HPDE6-E6E7 (cell line): ENCODE measurements at regions not wholly inside any gene's neighbourhood (a gene's known extent, or its start where the extent isn't known, plus 50 kb on each side); places are given as distances from the start of the nearest gene placed in this dataset.
"Not testable (repeated sequence)": the region's sequence is repeated elsewhere in the genome, so short reads cannot be mapped to it uniquely, and the experiment has no call there.

Source experiments
- DNase-seq: peaks from one replicate; pipeline ENCODE4 v3.0.0; 2011; ENCODE audit warnings: missing footprints; ENCODE audit errors: extremely low spot score

DNA sequence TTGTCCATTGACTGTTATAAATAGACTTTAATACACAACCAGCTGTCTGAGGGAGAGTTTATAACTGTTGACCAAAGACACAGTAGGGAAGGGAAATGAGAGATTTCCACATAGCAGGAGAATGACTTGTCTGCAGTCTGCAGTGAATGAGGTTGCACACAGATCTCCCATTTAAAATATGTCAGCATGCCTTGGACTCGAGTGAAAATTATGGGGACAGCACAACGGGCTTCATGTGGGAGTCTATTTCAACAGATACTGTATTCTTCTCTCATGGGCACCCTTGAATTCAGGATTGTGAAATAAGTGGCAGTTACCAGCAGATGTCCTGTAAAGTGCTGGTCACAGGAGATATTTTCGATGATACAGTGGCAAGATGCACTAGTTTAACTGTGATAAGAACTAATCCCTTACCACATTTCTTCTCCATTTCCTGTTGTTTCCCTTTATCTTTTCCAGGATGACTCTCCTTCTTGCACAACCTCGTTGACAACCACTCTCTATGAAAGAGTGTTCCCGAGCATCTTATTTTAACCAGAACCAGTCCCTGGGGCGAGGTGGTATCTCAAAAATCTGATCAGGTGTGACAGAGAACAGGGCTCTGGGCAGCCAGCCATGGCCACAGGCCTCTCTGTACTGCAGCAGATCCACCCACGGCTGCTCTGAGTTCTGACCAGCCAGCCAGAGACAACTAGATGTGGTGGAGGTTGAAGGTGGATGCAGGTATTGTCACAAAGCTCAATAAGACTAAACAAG is 51.5 kb upstream of the MAP3K1 start:
- no peak for DNase-seq

DNA sequence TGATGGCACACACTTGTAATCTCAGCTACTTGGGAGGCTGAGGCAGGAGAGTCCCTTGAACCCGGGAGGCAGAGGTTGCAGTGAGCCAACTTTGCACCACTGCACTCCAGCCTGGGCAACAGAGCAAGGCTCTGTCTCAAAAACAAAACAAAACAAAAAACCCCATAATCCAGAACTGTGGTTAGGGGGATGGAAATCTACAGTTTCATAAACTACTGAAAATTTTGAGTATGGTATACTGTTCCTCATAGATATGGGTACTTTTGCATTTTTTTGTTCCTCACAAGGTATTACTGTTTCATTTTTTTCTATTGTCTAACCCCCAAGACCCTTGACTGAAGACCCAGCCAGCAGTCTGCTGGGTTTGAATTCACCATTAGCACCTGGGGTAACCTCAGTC is 52.2 kb upstream of the MAP3K1 start:
- DNase-seq = no peak

DNA sequence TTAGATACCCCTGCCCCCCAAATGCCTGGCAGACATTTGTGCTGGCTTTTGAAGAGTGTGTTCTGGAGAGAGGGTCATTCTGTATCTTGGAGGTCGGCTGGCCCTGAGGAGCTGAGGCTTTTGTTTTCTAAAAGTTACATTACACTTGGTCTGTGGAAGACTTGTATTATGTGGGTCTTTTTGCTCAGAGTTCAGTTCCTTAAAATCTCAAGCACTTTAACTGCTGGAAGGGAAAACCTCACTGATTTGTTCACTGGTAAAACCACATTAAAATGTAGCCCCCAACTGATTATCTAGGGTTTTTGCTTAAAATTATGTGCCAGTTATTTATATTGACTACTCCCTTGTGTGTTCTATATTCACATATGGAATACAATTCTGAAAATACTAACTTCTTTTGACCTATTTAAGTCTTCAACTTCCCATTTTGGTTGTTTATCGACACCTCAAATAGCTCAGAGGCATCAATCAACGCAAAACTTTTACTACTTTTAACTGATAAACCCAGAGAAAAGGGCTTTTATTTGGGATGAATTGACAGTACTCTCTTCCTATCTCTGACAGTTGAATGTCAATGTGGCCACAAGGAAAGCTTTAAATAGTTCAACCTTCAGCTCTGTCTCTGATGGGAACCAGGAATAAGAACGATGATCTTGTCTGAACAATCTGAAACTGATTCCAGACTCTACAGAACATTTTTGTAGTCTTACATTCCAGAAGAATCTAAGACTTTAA is 54.0 kb upstream of the MAP3K1 start:
- DNase-seq = no peak

DNA sequence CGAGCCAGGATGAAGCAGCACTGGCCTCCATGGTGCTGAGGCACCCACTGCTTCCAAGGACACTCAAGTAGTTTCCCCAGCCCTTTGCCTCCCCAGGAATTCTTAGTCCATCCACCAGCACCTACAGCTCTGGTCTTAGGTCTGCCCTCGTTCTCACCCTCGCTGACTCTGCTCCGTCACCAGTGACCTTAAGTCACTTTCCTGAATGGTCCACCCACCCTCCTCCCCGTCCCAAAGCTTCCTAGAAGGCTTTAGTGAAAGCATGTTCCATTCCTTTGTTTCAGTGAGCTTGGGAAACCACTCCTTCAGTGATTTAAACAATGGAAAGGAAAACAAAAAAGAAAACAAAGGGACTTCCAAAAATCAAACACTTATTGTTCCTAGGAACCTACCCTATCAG is 54.6 kb upstream of the MAP3K1 start:
- no peak for DNase-seq

DNA sequence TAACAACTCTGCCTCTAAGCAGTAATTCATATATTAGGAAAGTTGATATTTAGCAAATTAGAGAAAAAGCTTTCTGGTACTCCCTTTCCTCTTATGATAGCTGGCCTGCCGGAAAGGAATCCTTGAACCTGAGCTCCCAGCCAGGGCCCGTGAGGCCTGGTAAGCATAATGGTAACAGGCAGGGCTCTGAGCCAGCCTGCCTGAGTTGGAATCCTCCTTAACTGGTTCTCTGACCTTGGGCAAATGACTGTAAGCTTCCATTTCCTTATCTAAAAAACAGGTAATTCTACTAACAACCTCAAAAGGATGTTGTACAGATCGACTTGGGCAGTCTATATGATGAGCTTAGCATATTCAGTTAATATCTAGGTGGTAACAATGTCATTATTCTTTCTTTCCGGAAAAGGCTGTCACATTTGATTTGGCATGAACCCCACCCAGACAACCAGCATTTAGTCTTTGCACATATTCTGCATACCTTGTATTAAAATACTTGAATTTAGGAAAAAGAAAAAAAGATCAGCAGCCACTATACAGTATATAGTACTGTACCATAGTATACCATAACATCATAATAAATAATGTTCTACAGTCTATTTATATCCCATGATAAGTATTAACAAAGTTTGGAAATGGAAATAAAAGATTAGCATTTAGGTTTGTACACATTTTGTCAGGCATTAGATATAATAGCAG is 55.7 kb upstream of the MAP3K1 start:
- peak; percentile 22 for DNase-seq

DNA sequence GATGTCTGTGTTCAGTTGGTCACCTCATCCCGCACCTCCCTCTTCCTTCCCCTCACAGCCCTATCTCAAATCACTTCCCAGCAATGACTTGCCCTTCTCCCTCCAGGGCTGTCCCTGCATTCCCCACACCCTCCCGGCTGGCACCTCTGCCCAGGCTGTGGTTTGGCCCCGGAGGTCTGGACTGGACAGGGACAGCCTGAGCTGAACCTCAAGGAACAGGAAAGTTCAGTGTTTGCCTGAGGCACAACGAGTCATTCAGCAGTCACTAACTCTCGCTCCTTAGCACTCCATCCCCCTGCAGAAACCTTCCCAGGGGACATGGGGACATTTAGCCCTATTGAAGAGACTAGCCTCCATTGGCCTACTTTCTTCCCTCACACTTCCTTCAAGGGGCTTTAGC is 58.3 kb upstream of the MAP3K1 start:
- DNase-seq = peak; percentile 20

DNA sequence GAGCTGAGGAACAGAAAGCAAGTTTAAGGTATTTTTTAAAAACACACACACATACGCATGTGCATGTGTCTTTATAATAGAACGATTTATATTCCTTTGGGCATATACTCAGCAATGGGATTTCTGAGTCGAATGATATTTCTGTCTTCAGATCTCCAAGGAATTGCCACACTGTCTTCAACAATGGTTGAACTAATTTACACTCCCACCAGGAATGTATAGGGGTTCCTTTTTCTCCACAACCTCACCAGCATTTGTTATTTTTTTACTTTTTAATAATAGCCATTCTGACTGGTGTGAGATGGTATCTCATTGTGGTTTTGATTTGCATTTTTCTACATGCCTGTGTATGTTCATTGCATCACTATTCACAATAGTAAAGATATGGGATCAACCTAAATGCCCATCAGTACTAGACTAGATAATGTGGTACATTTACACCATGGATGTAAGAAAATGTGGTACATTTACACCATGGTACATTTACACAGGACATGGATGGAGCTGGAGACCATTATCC is 60.3 kb upstream of the MAP3K1 start:
- DNase-seq = no peak

DNA sequence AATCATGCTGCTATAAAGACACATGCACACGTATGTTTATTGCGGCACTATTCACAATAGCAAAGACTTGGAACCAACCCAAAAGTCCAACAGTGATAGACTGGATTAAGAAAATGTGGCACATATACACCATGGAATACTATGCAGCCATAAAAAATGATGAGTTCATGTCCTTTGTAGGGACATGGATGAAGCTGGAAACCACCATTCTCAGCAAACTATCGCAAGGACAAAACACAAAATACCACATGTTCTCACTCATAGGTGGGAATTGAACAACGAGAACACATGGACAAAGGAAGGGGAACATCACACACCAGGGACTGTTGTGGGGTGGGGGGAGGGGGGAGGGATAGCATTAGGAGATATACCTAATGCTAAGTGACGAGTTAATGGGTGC is 61.8 kb upstream of the MAP3K1 start:
- DNase-seq = not testable (repeated sequence)

DNA sequence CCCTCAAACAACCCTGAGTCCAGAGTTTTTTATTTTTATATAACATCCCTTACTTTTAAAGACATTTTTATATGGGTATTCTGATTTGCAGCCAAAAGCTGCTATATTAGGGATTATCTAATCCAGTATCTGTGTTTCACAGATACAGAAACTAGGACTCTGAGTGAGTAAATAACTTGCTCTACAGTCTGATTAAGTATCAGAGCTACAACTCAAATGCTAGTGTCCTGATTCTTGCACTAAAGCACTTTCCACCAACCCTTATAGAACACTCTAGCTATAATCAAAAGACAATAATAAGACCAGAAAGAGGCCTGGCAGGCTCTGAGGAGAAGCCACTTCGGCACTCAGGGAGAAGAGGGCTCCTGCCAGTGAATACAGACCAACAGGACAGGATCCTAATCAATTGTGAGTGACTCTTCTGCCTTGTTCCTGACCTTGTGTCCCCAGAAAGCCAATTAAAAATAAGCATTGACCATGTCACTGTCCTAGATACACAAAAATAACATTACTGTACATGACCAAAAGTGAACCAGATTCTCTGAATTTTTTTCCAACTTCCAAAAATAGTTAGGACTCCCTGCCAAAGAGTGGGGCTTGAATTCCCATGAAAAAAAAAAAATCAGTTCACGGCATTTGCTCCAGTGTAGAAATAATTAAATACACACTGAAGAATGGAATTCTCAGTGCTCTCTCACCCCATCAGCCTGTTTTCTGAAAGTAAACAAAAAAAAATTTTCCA is 63.6 kb upstream of the MAP3K1 start:
- DNase-seq = no peak

DNA sequence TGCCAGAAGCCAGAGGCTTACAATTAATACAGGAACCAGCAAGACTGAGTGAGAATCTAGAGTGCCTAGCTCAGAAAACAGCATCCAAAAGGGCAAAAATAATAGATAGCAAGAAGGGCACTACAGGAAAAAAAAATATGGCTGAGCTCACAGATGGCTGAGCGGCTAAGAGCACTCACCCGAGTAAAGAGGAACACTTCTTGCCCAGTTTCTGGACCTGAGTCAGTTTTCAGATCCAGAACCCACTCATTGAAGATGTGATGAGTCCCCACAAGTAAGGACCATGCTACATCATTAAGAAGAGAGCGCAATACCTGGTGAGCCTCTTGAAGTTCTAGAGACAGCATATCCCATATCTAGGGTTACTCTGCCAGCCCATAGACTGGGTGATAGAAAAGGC is 65.5 kb upstream of the MAP3K1 start:
- no peak for DNase-seq

DNA sequence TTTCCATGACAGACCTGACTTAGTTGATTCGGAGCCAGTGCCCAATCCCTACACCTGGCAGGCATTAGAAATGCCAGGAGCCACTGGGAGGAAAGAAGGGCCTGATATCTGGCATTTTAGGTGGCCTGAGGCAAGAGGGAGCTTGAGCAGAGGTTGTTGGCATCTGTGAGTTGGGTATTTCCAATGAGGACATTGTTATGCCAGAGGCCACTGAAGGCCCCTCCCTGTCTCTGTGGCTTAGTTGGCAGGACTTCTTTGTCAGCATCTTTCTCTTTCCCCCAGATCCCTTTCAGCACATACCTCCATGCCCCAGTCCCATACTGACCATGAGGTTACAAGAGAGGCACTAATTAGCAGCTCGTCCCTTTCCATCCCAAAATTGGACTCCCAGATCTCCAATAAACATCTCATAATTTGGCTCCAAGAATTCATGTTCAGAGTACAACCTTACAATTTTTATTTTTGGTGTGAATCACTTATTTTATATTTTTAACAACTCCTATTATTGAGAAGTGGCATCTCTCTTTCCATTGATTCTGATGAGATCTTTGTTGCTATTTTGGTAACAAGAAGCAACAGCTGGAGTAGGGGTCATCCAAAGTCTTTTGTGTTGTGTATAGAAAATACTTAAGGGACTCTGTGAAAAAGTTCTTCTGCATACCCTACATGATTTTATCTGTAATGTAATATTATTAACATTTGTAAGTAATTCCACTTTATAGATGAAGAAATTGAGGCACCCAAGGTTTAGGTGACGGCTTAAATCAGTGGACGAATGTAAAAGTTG is 68.6 kb upstream of the MAP3K1 start:
- DNase-seq = no peak

DNA sequence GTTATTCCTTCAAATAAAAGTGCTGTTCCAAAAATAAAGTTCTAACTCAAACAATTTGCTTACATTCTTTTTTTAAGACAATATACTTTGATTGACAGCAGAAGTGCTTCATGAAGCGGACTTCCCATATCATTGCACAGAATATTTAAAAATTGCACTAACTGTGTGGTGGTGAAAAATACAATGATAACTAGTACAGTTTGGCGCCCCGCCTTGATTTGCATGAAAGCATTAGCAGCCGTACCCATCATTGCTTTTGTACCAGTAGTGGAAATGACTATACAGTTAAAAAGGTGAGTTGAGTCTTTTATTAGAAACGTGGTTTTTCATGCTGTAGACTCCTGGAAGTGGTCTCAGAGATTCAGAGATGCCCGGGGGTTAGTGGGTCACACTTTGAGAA is 69.5 kb upstream of the MAP3K1 start:
- DNase-seq = no peak

DNA sequence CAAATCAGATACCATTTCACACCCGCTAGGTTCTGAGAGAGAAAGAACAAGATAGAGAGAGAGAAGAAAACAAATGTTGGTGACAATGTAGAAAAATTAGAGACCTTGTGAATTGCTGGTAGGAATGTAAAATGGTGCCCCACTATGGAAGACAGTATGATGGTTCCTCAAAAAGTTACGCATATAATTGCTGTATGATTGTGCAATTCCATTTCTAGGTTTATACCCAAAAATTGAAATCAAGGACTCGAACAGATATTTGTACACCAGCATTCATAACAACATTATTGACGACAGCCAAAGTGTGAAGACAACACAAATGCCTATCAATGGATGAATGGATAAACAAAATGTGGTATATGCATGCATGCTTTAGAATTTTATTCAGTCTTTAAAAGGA is 74.5 kb upstream of the MAP3K1 start:
- no peak for DNase-seq

DNA sequence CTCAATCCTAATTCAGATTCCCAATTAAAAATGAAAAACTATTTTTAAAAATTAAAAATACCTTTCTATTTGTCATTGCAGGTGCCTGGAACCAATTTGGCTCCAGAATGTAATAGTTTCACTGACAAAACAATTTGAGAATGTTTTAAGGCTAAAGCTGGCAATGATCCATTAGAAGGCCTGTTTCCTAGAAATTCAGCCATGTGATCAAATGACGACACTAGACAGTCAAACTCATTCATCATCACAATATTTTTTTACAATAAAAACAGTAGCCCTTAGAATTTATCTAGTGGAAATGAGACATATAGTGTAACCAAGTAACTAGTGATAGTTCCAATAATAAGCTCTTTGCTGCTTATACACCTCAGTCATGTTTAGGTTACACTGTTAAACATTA is 75.4 kb upstream of the MAP3K1 start:
- DNase-seq = no peak

DNA sequence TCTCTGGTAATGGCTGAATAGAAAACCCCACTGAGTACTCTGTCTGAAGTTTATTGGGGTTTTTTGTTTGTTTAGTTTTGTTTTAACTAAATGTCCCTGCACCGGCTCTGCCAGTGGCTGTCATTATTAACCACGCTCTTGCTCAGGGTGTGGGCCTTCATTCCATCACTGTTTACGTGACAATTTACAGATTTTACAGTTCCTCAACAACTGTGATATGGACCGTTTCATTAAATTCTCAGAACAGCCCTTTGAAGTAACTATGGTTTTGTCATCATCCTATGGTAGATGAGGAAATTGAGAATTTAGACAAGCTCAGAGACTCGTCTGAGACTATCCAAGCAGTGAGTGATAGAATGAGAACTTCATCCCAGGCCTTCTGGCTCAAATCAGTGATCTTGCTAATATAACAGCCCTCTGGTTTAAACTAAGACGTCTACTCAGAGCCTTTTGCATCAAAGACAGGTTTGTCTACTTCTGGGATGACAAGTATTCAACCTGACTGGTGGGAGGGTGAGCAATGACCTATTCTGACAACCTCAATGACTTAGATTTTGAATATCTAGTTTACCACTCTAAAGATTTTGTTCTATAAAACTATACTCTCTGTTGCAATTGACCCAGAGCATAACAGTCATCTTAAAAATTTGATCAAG is 77.3 kb upstream of the MAP3K1 start:
- no peak for DNase-seq

DNA sequence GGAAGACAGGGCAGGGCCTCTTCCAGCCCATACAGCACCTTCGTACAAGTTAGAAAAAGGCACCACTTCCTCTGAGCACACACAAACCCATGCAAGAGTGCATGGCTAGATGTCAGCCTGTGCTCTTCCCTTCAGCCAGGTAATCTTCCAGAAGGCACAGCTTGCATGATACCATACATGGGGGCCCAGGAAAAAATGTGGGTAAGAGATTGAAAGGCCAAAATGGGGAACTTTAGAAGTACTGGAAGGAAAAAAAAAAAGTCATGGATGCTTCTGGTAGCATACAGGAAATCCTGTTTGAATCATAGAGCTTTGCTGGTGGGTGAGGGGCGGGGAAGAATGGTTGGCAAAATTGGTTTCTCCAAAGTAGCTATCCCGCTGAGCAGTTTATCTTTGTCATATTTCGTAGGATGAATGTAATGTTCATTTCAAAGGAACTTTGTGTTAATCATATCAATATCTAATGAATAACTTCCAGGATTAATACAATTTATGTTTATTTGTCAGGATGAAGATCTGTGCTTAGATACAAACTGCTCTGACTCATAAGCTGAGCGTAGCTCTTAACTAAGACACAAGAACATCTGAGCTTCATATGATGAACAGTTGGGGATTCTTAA is 78.2 kb upstream of the MAP3K1 start:
- no peak for DNase-seq

DNA sequence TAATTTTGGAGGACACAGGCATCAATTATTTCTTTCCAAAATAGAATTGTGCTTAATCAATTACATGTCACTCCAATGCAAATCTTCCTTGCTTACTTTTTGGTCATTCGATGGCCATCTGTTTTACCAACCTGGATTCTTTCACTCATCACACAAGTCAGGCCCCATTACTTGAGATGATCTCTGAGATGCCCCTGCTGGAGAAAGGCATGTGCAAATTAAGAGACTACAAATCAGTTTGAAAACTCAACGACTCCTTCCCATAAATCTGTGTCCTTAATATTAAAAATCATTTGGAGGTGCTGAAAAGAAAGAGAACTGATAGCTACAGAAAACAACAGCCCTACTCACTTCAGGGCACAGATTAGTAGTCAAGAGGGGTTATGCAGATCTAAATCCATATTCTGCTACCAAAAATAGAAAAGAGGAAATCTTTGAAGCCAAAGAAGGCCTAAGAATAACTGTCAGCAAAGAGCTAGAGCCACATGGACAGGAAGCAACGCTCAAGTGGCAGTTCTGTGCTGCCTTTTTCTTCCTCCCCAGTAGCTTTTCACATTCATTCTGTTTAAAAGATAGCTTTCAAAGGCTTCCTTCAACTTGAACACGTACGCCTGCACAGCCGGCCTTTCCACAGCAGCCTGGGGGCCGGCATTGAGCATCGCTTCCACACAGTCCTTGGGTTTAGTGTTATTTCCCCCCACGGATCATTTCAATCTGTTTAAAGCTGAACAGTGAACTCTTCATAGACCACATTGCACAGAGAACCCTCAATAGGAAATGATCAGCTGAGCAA is 79.3 kb upstream of the MAP3K1 start:
- DNase-seq = no peak

DNA sequence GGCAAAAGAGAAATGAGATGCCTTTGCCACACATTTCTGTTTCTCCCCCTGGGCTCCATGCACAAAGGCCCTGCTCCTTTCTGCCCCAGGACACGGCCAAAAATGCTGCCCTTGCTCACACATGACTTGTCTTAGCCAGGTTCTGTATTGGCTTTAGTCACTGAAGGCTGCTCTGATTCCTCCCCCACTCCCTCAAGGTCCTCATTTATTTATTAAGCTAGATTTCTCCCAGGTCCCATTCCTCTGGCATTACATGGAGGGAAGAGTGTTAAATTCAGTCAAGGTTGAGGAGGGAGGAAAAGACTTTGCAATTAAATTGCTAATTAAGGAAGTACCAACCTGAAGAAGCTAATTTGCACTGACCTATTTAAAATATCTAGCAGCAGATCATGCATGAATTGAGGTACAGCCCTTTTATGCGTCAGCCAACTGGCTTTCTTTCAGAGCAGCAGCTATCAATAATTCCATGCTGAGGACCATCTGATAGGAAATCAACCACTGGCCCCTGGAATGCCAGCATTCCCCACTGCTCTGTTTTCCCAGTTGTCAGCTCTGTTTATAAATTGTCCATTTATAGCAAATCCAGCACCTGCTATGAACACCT is 81.2 kb upstream of the MAP3K1 start:
- DNase-seq = no peak

DNA sequence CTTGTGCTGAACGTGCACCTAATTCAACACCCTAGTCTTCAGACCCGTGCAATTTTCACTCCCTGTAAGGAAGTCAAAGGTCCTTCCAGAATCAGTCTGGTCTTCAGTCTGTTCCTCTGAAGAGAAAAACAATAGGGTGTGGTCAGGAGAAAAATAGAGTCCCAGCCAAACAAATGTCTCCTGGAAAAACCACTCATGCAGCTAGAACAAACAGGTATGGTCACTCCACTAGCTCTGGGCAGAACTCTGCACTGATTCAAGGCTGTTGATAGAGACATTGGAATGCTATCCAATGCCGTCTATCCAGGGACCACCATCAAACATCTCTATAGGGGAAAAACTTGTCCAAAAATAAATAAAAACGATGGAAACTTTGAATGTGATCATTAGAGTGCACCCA is 81.8 kb upstream of the MAP3K1 start:
- DNase-seq = no peak
